NCI-H2196 (cell line): ENCODE measurements at regions not wholly inside any gene's neighbourhood (a gene's known extent, or its start where the extent isn't known, plus 50 kb on each side); places are given as distances from the start of the nearest gene placed in this dataset.

Experiments used
- DNase-seq: peaks from one replicate; lab custom pipeline; 2025; ENCODE audit not compliant: unreplicated experiment; lab: John Stamatoyannopoulos, UW

- no peak for DNase-seq
These were observed 177.0 kb upstream of the PRDM1 start for GRCh38 chr6:105909106-105909505.

GRCh38 chr6:105907991-105908390, 178.1 kb upstream of the PRDM1 start:
- no peak for DNase-seq

- DNase-seq, result no peak
These were observed 178.8 kb upstream of the PRDM1 start for GRCh38 chr6:105907301-105907700.

- no peak for DNase-seq
These were observed 183.6 kb upstream of the PRDM1 start for GRCh38 chr6:105902401-105903031.

- DNase-seq, result no peak
These were observed 184.6 kb upstream of the PRDM1 start for GRCh38 chr6:105901583-105901982.

- DNase-seq, result no peak
These were observed 185.8 kb upstream of the PRDM1 start for GRCh38 chr6:105900125-105900937.

GRCh38 chr6:105898286-105898685, 187.8 kb upstream of the PRDM1 start:
- no peak for DNase-seq

- no peak for DNase-seq
These were observed 189.0 kb upstream of the PRDM1 start for GRCh38 chr6:105897131-105897530.

- no peak for DNase-seq
These were observed 189.4 kb upstream of the PRDM1 start for GRCh38 chr6:105896821-105897095.

- no peak for DNase-seq
These were observed 189.9 kb upstream of the PRDM1 start for GRCh38 chr6:105896052-105896820.

GRCh38 chr6:105894556-105894955, 191.6 kb upstream of the PRDM1 start:
- DNase-seq, result no peak

GRCh38 chr6:105893741-105894140, 192.4 kb upstream of the PRDM1 start:
- DNase-seq, result no peak

- no peak for DNase-seq
These were observed 193.4 kb upstream of the PRDM1 start for GRCh38 chr6:105892577-105893262.

- no peak for DNase-seq
These were observed 195.5 kb upstream of the PRDM1 start for GRCh38 chr6:105890521-105891244.

GRCh38 chr6:105889902-105890301, 196.2 kb upstream of the PRDM1 start:
- no peak for DNase-seq

GRCh38 chr6:105886814-105887544, 199.2 kb upstream of the PRDM1 start:
- no peak for DNase-seq

GRCh38 chr6:105886066-105886813, 199.9 kb upstream of the PRDM1 start:
- DNase-seq, result no peak

GRCh38 chr6:105884426-105884825, 201.7 kb upstream of the PRDM1 start:
- DNase-seq, result no peak

- no peak for DNase-seq
These were observed 202.1 kb upstream of the PRDM1 start for GRCh38 chr6:105884011-105884410.

- no peak for DNase-seq
These were observed 203.3 kb upstream of the PRDM1 start for GRCh38 chr6:105882828-105883227.
